ENCODE measurements at regions not wholly inside any gene's neighbourhood (a gene's known extent, or its start where the extent isn't known, plus 50 kb on each side); places are given as distances from the start of the nearest gene placed in this dataset.

- Histone ChIP-seq H3K36me3 (ENCODE audit: control insufficient read depth in 1 of 2, insufficient read depth in 2 of 2, low read depth in 1 of 2, low read length in 2 of 2) (no peaks in the 10 kb centered on the region), H3K18ac (ENCODE audit: low read depth in 1 of 2, low read length in 2 of 2) (no peak overlapping the region), H3K4me3 (ENCODE audit: insufficient read depth in 1 of 2, low read depth in 1 of 2, low read length in 2 of 2) (no peak overlapping the region), H4K8ac (ENCODE audit: low read length) (no peak overlapping the region), H3K4ac (ENCODE audit: low read depth in 1 of 2, low read length in 2 of 2) (no peak overlapping the region), H2AK5ac (ENCODE audit: low read length, severe bottlenecking) (no peak overlapping the region), H2BK5ac (ENCODE audit: low read depth, low read length, poor library complexity, severe bottlenecking) (no peak overlapping the region), H3K27ac (ENCODE audit: low read length, poor library complexity, severe bottlenecking) (no peak overlapping the region), H2BK120ac (ENCODE audit: low read depth, low read length) (no peak overlapping the region), H3K4me1 (ENCODE audit: control insufficient read depth, insufficient read depth, low read depth, low read length) (no peaks in the 10 kb centered on the region), H2BK15ac (ENCODE audit: low read depth, poor library complexity, severe bottlenecking) (no peak overlapping the region), H4K91ac (ENCODE audit: low read length) (no peak overlapping the region), H3K4me2 (ENCODE audit: low read length, poor library complexity, severe bottlenecking) (no peak overlapping the region), H3K23ac (ENCODE audit: low read length in 2 of 2) (no peak overlapping the region), H3K79me1 (replicated peaks; ENCODE audit: low read length, poor library complexity, severe bottlenecking) (no peaks in the 10 kb centered on the region), H3K9me3 (ENCODE audit: control insufficient read depth, low read length) (no peaks in the 10 kb centered on the region), H3K9ac (ENCODE audit: low read length) (no peak overlapping the region), H3K27me3 (ENCODE audit: control insufficient read depth in 1 of 2, insufficient read depth in 1 of 2, low read length in 2 of 2) (peaks cover 0 to 11% of the 10 kb centered on the region in 2 experiments), H2AFZ (ENCODE audit: low read depth, low read length) (no peak overlapping the region), H3K14ac (ENCODE audit: low read length in 2 of 2) (no peak overlapping the region), H2BK12ac (ENCODE audit: low read length in 2 of 2) (no peak overlapping the region)
- DNase-seq: peak; percentile 45
- 100% methylated on average over 1 of the region's 1 CpG for WGBS
Measured at GRCh38 chr9:81489046-81489445, 200.3 kb downstream of the TLE1 start.

- Histone ChIP-seq H3K36me3 (ENCODE audit: control insufficient read depth in 1 of 2, insufficient read depth in 2 of 2, low read depth in 1 of 2, low read length in 2 of 2) (no peaks in the 10 kb centered on the region), H4K8ac (ENCODE audit: low read length) (no peak overlapping the region), H2AFZ (ENCODE audit: low read depth, low read length) (no peak overlapping the region), H2AK5ac (ENCODE audit: low read length, severe bottlenecking) (no peak overlapping the region), H2BK12ac (ENCODE audit: low read length in 2 of 2) (no peak overlapping the region), H3K4ac (ENCODE audit: low read depth in 1 of 2, low read length in 2 of 2) (no peak overlapping the region), H3K4me2 (ENCODE audit: low read length, poor library complexity, severe bottlenecking) (no peak overlapping the region), H3K9me3 (ENCODE audit: control insufficient read depth, low read length) (no peaks in the 10 kb centered on the region), H2BK5ac (ENCODE audit: low read depth, low read length, poor library complexity, severe bottlenecking) (no peak overlapping the region), H3K4me3 (ENCODE audit: insufficient read depth in 1 of 2, low read depth in 1 of 2, low read length in 2 of 2) (no peak overlapping the region), H4K91ac (ENCODE audit: low read length) (no peak overlapping the region), H2BK15ac (ENCODE audit: low read depth, poor library complexity, severe bottlenecking) (no peak overlapping the region), H3K14ac (ENCODE audit: low read length in 2 of 2) (no peak overlapping the region), H3K9ac (ENCODE audit: low read length) (no peak overlapping the region), H3K4me1 (ENCODE audit: control insufficient read depth, insufficient read depth, low read depth, low read length) (no peaks in the 10 kb centered on the region), H3K18ac (ENCODE audit: low read depth in 1 of 2, low read length in 2 of 2) (no peak overlapping the region), H3K79me1 (replicated peaks; ENCODE audit: low read length, poor library complexity, severe bottlenecking) (no peaks in the 10 kb centered on the region), H3K27ac (ENCODE audit: low read length, poor library complexity, severe bottlenecking) (no peak overlapping the region), H3K27me3 (ENCODE audit: control insufficient read depth in 1 of 2, insufficient read depth in 1 of 2, low read length in 2 of 2) (no peaks in the 10 kb centered on the region), H2BK120ac (ENCODE audit: low read depth, low read length) (no peak overlapping the region), H3K23ac (ENCODE audit: low read length in 2 of 2) (no peak overlapping the region)
- DNase-seq: no peak
- 100% methylated on average over 3 of the region's 6 CpGs for WGBS
Measured at GRCh38 chr9:81480828-81481604, 208.3 kb downstream of the TLE1 start.

GRCh38 chr9:81479573-81479972 is 209.8 kb downstream of the TLE1 start:
- Histone ChIP-seq H3K4ac (ENCODE audit: low read depth in 1 of 2, low read length in 2 of 2) (peak overlapping the region in 1 of 2 experiments; percentile 24), H2BK12ac (ENCODE audit: low read length in 2 of 2) (peak overlapping the region in 1 of 2 experiments; percentile 28), H3K4me2 (ENCODE audit: low read length, poor library complexity, severe bottlenecking) (no peak overlapping the region), H3K4me1 (ENCODE audit: control insufficient read depth, insufficient read depth, low read depth, low read length) (no peaks in the 10 kb centered on the region), H3K36me3 (ENCODE audit: control insufficient read depth in 1 of 2, insufficient read depth in 2 of 2, low read depth in 1 of 2, low read length in 2 of 2) (no peaks in the 10 kb centered on the region), H3K9me3 (ENCODE audit: control insufficient read depth, low read length) (no peaks in the 10 kb centered on the region), H4K8ac (ENCODE audit: low read length) (peak overlapping the region; percentile 36), H2BK15ac (ENCODE audit: low read depth, poor library complexity, severe bottlenecking) (no peak overlapping the region), H3K18ac (ENCODE audit: low read depth in 1 of 2, low read length in 2 of 2) (no peak overlapping the region), H3K27me3 (ENCODE audit: control insufficient read depth in 1 of 2, insufficient read depth in 1 of 2, low read length in 2 of 2) (no peaks in the 10 kb centered on the region), H2AFZ (ENCODE audit: low read depth, low read length) (no peak overlapping the region), H2BK5ac (ENCODE audit: low read depth, low read length, poor library complexity, severe bottlenecking) (no peak overlapping the region), H4K91ac (ENCODE audit: low read length) (no peak overlapping the region), H2BK120ac (ENCODE audit: low read depth, low read length) (no peak overlapping the region), H3K9ac (ENCODE audit: low read length) (no peak overlapping the region), H3K14ac (ENCODE audit: low read length in 2 of 2) (no peak overlapping the region), H3K23ac (ENCODE audit: low read length in 2 of 2) (no peak overlapping the region), H3K27ac (ENCODE audit: low read length, poor library complexity, severe bottlenecking) (no peak overlapping the region), H3K79me1 (replicated peaks; ENCODE audit: low read length, poor library complexity, severe bottlenecking) (no peaks in the 10 kb centered on the region), H3K4me3 (ENCODE audit: insufficient read depth in 1 of 2, low read depth in 1 of 2, low read length in 2 of 2) (no peak overlapping the region), H2AK5ac (ENCODE audit: low read length, severe bottlenecking) (no peak overlapping the region)
- 83% methylated on average over 2 of the region's 2 CpGs for WGBS
- no peak for DNase-seq

GRCh38 chr9:81477669-81478068 is 211.7 kb downstream of the TLE1 start:
- 95% methylated on average over 2 of the region's 2 CpGs for WGBS
- no peak overlapping the region for H3K23ac ChIP-seq (ENCODE audit: low read length in 2 of 2)
- H3K79me1 ChIP-seq (replicated peaks; ENCODE audit: low read length, poor library complexity, severe bottlenecking): no peaks in the 10 kb centered on the region
- H2BK12ac ChIP-seq (ENCODE audit: low read length in 2 of 2): no peak overlapping the region
- no peak overlapping the region for H2BK15ac ChIP-seq (ENCODE audit: low read depth, poor library complexity, severe bottlenecking)
- H2AK5ac ChIP-seq (ENCODE audit: low read length, severe bottlenecking): no peak overlapping the region
- no peak overlapping the region for H2AFZ ChIP-seq (ENCODE audit: low read depth, low read length)
- no peak overlapping the region for H2BK120ac ChIP-seq (ENCODE audit: low read depth, low read length)
- H3K18ac ChIP-seq (ENCODE audit: low read depth in 1 of 2, low read length in 2 of 2): no peak overlapping the region
- H4K8ac ChIP-seq (ENCODE audit: low read length): no peak overlapping the region
- no peaks in the 10 kb centered on the region for H3K9me3 ChIP-seq (ENCODE audit: control insufficient read depth, low read length)
- no peak overlapping the region for H3K4ac ChIP-seq (ENCODE audit: low read depth in 1 of 2, low read length in 2 of 2)
- H3K14ac ChIP-seq (ENCODE audit: low read length in 2 of 2): no peak overlapping the region
- H3K4me2 ChIP-seq (ENCODE audit: low read length, poor library complexity, severe bottlenecking): no peak overlapping the region
- no peak for DNase-seq
- no peaks in the 10 kb centered on the region for H3K4me1 ChIP-seq (ENCODE audit: control insufficient read depth, insufficient read depth, low read depth, low read length)
- H3K27me3 ChIP-seq (ENCODE audit: control insufficient read depth in 1 of 2, insufficient read depth in 1 of 2, low read length in 2 of 2): peaks cover 0 to 8% of the 10 kb centered on the region in 2 experiments
- no peaks in the 10 kb centered on the region for H3K36me3 ChIP-seq (ENCODE audit: control insufficient read depth in 1 of 2, insufficient read depth in 2 of 2, low read depth in 1 of 2, low read length in 2 of 2)
- no peak overlapping the region for H2BK5ac ChIP-seq (ENCODE audit: low read depth, low read length, poor library complexity, severe bottlenecking)
- H3K9ac ChIP-seq (ENCODE audit: low read length): no peak overlapping the region
- no peak overlapping the region for H3K4me3 ChIP-seq (ENCODE audit: insufficient read depth in 1 of 2, low read depth in 1 of 2, low read length in 2 of 2)
- no peak overlapping the region for H3K27ac ChIP-seq (ENCODE audit: low read length, poor library complexity, severe bottlenecking)
- no peak overlapping the region for H4K91ac ChIP-seq (ENCODE audit: low read length)

Measured in mesenchymal stem cell (in vitro differentiated cells and primary cell).